COLO668 (cell line): ENCODE measurements at regions not wholly inside any gene's neighbourhood (a gene's known extent, or its start where the extent isn't known, plus 50 kb on each side); places are given as distances from the start of the nearest gene placed in this dataset.

Experiments used
- DNase-seq: peaks from one replicate; lab custom pipeline; 2025; ENCODE audit not compliant: unreplicated experiment; lab: John Stamatoyannopoulos, UW

DNA sequence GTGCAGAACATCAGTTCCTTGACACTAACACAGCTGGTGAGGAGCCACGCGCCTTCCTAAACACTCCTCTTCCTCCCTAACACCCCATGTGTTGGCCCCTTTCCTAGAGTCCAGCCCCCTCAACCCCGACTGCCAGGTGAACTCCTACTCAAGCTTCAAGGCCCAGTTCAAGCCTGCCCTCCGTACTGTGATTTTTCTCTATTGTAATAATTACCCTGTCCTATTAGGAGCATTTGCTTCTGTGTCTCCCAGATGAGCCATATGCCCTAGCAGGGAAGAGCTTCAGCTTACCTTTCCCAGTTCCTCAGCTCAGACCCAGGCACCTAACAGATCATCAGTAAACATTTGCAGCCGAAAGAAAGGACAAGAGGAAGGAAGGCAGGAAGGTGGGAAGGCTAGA is 130.6 kb upstream of the SALL3 start:
- no peak for DNase-seq

- no peak for DNase-seq
Measured at GRCh38 chr18:78849458-78849857, 130.2 kb upstream of the SALL3 start.

GRCh38 chr18:78853341-78853740 is 126.3 kb upstream of the SALL3 start:
- no peak for DNase-seq

DNA sequence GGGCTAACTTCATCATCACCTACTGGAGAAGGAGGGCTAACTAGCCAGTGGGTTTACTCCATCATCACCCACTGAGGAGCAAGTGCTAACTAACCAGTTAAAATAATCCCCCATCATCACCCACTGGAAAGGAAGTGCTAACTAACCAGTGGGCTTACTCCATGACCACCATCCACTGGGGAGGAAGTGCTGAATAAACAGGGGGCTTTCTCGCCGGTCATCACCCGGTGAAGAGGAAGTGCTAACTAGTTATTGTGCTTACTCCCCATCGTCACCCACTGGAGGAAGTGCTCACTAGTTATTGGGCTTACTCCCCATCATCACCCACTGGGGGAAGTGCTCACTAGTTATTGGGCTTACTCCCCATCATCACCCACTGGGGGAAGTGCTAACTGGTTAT is 124.4 kb upstream of the SALL3 start:
- DNase-seq = no peak

DNA sequence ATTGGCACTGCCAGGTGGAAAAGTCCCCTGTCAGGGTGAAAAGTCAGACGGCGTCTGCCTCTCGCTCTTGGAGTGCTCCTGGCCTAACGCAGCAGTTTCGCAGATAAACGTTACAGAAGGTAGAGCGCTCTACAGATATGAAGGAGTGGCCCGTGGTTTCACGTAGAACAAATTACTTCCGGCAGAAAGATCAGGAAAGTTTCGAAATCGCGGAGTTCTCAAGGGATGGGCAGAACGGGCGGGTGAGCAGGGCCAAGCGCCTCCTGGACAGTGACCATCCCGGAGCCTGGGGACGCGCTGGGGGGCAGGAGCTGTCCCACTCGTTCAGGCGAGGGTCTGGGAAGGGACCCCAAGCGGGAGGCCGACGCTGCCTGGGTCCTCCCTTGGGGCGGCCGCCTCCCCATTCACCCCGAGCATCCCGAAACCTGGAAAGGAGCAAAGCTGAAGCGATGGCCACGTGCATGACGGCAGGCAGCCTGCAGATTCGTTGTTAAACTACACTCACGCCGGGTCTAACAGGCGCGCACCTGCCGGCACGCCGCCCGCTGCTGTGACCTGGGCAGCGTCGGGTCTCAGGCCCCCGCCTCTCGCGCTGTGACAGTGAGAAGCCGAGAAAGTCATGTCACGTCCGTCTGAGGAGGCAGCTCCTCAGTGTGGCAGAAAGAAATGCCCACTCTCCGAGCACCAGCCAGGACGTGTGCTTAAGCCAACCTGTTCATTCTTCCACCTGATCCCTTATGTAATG is 122.9 kb upstream of the SALL3 start:
- no peak for DNase-seq

- DNase-seq = no peak
Measured at GRCh38 chr18:78857314-78858150, 122.1 kb upstream of the SALL3 start.

GRCh38 chr18:78859686-78860085 is 119.9 kb upstream of the SALL3 start:
- DNase-seq = no peak

GRCh38 chr18:78860117-78860516 is 119.5 kb upstream of the SALL3 start:
- no peak for DNase-seq

DNA sequence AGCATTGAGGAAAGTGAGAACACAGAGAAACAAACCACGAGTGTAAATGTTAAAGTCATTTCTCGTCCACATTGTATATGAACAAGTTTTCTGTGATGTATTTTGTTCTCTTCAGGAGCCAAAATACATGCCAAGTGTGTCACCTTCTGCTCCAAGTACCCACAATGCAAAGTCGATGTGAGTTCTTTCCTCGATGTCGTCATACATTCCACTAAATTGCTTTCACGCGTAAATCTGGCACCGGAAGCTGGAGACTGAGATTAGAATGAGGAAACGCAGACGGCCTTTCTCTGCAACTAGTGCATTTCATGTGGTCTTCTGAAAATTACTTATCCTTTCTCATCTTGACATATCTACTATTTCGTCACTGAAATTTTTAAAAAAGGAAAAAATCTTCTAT is 118.5 kb upstream of the SALL3 start:
- DNase-seq = no peak

DNA sequence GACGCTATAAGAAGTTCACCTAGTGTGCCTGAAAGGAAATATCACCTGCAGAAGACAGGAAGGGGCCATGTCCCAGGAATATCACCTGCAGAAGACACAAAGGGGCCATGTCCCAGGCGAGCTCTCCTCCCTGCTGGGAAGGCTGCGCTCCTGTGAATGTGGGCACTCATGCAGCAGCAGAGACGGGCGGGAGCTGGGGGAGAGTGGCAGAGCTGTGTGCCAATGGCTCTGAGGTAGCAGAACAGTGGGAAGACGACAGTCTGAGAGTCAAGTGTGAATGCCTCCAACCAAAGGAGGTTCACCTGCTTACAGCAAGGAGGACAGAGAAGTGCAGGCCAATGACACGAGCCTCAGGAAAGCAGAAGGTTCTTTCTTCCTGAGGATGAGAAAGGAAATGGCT is 117.9 kb upstream of the SALL3 start:
- DNase-seq = no peak

DNA sequence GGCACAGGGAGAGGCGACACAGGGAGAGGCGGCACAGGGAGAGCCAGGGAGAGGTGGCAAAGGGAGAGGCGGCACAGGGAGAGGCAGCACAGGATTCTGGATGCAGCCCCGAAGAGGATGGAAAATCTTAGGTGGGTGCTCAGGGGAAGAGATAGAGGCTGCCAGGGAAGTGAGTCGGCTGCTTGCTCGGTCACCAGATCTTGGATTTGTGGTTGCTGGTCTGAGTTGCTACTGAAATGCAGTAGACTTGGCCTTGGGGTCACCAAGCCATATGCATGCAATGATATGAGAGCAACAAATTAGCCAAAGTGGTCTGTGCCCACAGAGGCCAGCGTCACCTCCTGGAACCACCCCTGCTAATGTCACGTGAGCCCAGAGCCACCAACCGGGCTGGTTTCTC is 117.2 kb upstream of the SALL3 start:
- no peak for DNase-seq

DNA sequence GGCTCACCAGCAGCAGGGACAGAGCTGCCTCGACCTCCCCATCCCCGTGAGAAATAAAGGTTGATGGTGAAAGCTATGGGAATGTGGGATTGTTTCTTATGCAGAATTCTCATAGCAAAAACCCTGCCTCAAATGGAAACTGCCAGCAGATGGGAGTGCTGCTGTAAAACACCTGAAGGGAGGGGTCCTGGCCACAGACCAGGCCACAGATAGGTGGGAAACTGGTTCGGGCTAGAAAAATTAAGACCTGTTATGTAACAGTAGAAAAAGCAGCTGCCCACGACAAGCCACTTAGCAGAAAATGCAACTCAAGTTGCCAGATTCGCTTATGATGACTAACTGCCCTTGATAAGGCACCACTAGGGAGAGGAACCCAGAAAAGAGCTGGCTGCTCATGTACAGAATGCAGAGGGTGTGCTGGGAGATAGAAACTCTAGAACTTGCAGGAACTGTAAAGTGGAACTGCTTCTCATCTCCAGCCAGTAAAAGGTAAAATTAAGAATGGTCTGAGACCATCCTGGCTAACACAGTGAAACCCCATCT is 114.5 kb upstream of the SALL3 start:
- DNase-seq = no peak

GRCh38 chr18:78865771-78866310 is 113.8 kb upstream of the SALL3 start:
- no peak for DNase-seq

DNA sequence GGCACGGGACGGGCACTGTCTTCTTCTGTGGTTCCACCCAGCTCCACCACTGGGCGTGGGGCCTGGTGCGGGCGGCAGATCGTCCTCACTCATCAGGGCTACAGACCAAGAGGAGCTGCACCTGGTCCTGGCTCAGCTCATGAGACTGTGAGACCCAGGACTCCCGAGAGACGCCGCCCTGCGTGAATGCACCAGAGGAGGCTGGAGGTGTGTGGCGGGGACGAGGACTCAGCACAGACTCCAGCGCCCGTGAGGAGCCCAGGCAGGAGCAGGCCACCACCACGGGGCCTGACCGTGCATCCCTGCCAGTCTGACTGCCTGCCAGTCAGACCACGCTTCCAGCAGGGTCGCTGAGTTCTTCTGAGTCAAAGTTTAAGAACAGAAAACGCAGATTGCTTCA is 112.5 kb upstream of the SALL3 start:
- no peak for DNase-seq

GRCh38 chr18:78868330-78869316 is 111.0 kb upstream of the SALL3 start:
- DNase-seq = no peak

DNA sequence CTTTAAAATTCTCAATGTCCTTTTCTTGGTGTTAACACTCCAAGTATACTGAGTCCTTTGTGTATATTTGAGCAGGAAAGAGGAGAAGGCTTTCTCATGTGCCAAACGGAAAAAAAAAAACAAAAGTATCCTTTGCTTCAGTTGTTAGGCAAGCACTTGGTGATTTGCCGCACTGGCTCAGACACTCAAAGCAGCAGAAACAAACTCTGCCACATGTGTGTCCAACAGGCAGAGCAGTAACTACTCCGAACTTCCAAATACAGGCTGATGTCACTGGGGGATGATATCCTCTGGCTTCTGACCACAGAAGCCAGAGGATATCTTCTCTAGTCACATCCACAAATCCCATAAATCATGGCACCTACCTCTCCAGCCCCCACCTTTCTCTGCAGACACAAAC is 108.0 kb upstream of the SALL3 start:
- no peak for DNase-seq

DNA sequence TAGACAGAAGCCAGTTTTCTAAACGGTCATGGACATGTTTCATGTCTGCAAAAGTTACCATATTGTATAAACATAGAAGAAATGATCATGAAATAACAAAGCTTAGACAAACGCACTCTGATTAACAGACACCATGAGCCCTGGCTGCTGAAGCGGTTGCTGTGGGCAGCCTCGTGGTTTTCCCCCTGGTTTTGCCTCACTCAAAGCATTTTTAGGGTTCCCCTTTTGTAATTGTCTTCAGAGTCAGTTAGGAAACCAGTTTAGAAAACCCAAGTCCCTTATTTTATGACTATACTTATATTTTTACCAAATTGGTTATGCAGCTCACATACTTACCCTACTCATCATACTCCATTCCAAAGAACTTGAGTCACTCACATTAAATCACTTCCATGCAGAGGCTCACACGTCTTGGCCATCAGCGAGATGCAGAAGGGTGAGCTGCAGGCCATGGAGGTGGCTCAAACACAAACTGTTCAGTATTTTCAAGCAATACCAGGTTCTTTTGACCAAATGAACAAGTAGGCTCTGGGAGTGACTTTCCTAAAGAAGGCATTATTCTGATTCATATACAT is 105.6 kb upstream of the SALL3 start:
- DNase-seq = no peak

DNA sequence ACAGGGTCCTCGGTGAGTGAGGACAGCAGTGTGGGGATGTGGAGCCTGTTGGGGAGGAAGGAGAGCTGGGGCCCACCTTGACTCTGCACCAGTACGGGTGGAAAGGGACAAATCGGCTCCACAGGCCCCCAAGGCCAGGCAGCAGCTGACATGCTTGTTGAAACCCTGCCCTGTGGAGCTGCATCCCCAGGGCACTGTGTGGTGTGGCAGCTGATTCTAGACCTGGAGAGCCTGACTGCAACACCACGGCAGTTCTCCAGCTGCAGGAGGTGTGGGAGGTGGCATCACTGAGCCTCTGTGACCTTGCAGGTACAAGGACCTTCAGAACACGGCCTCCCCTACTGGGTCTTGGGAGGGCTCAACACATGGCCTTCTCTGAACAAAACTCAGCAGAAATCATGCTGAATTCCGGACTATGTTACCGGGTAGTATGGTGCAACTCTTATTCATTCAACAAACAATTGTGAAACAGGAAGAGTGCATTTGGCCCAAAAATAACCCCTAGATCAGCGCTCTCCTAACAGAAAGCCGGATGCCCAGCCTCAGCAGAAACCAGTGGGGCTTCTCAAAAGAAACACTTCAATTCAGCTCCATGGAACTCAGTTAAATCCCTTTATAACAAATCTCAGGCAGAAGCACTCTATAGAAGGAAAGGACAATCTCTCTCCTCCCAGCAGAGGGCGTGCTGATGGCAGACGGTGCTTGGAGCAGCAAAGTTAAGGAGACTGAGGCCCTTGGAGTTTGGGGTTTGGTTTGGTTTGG is 104.4 kb upstream of the SALL3 start:
- DNase-seq = peak; percentile 62

DNA sequence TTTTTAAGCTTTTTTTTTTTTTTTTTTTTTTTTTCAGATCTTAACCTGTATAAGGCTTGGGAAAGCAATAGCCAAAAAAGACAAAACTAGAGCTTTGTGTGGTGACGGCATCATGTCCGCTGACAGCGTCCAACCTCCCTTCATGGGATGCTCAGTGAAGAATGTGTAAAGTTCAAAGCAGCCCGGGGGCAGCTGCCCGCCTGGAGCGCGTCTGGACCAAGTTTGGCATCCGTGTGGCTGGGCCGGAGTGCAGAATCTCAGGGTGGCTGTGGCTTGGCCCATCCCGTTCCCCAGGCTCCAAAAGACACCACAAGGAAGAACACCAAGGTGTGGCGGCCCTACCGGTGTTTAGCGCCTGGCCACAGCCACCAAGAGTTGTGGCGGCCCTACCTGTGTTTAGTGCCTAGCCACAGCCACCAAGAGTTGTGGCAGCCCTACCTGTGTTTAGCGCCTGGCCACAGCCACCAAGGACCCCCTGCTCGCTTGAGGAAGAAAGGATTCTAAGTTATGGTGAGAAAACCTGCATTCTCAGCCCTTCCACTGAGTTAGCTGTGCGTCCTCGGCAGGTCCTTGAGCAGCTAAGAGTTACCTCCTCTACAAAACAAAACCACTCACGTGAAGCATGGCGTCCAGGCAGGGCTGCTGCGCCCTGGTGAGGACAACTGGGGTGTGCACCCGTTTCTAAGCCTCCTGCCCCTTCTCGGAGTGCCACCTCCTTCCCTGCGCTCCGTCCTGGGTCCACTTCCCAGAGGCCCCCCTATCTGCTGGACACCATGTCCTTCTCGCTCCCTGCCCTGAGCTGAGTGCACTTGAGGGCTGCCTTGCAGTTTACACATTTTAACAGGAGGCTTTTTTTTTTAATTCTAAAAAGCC is 103.6 kb upstream of the SALL3 start:
- DNase-seq = no peak
